HEK293 (cell line): ENCODE measurements at regions not wholly inside any gene's neighbourhood (a gene's known extent, or its start where the extent isn't known, plus 50 kb on each side); places are given as distances from the start of the nearest gene placed in this dataset.

ENCODE experiments used
- KLF7 ChIP-seq: fragments of 450-650 bp; formaldehyde crosslinking; IDR thresholded peaks from 2 replicates; pipeline ENCODE4 v1.5.1; 2016; ENCODE audit warnings: missing biosample characterization, missing genetic modification characterization, borderline replicate concordance
- KLF8 ChIP-seq: fragments of 450-650 bp; formaldehyde crosslinking; IDR thresholded peaks from 2 replicates; pipeline ENCODE4 v1.5.1; 2016; ENCODE audit warnings: missing biosample characterization, missing genetic modification characterization
- KLF9 ChIP-seq: fragments of 450-650 bp; formaldehyde crosslinking; IDR thresholded peaks from 2 replicates; pipeline ENCODE4 v1.5.1; 2016; ENCODE audit warnings: missing biosample characterization, missing genetic modification characterization, low read depth
- MZF1 ChIP-seq: fragments of 450-650 bp; formaldehyde crosslinking; IDR thresholded peaks from 2 replicates; pipeline ENCODE4 v1.5.1; 2017; ENCODE audit warnings: missing biosample characterization, missing genetic modification characterization, borderline replicate concordance
- SP7 ChIP-seq: fragments of 450-650 bp; formaldehyde crosslinking; IDR thresholded peaks from 2 replicates; pipeline ENCODE4 v1.5.1; 2016; ENCODE audit warnings: missing biosample characterization, missing genetic modification characterization
- YY1 ChIP-seq: fragments of 450-650 bp; formaldehyde crosslinking; IDR thresholded peaks from 2 replicates; pipeline ENCODE4 v1.5.1; 2018; ENCODE audit warnings: missing biosample characterization, missing genetic modification characterization
- ZBTB1 ChIP-seq: fragments of 450-650 bp; formaldehyde crosslinking; IDR thresholded peaks from 2 replicates; pipeline ENCODE4 v1.5.1; 2016; ENCODE audit warnings: missing biosample characterization, missing genetic modification characterization
- ZBTB7A ChIP-seq: fragments of 450-650 bp; formaldehyde crosslinking; IDR thresholded peaks from 2 replicates; pipeline ENCODE4 v1.5.1; 2016; ENCODE audit warnings: low read depth, missing biosample characterization, missing genetic modification characterization
- ZNF155 ChIP-seq: fragments of 450-650 bp; formaldehyde crosslinking; IDR thresholded peaks from 2 replicates; pipeline ENCODE4 v1.5.1; 2016; ENCODE audit warnings: missing biosample characterization, missing genetic modification characterization
- ZNF223 ChIP-seq: fragments of 450-650 bp; formaldehyde crosslinking; IDR thresholded peaks from 2 replicates; pipeline ENCODE4 v1.5.1; 2016; ENCODE audit warnings: missing biosample characterization, missing genetic modification characterization
- ZNF394 ChIP-seq: fragments of 450-650 bp; formaldehyde crosslinking; IDR thresholded peaks from 2 replicates; pipeline ENCODE4 v1.5.1; 2016; ENCODE audit warnings: missing biosample characterization, missing genetic modification characterization, mild to moderate bottlenecking, moderate library complexity, borderline replicate concordance
- ZNF555 ChIP-seq: fragments of 450-650 bp; formaldehyde crosslinking; conservative IDR thresholded peaks from 2 replicates; pipeline ENCODE4 v1.5.1; 2017; ENCODE audit warnings: missing biosample characterization, mild to moderate bottlenecking, missing genetic modification characterization, inconsistent platforms
- ZNF585B ChIP-seq: fragments of 450-650 bp; formaldehyde crosslinking; IDR thresholded peaks from 2 replicates; pipeline ENCODE4 v1.5.1; 2016; ENCODE audit warnings: missing biosample characterization, missing genetic modification characterization
- ZNF629 ChIP-seq: fragments of 450-650 bp; formaldehyde crosslinking; IDR thresholded peaks from 2 replicates; pipeline ENCODE4 v1.5.1; 2017; ENCODE audit warnings: missing biosample characterization, missing genetic modification characterization
- ZNF768 ChIP-seq: fragments of 450-650 bp; formaldehyde crosslinking; IDR thresholded peaks from 2 replicates; pipeline ENCODE4 v1.5.1; 2018; ENCODE audit warnings: missing biosample characterization, mild to moderate bottlenecking, missing genetic modification characterization
- ZNF837 ChIP-seq: fragments of 450-650 bp; formaldehyde crosslinking; IDR thresholded peaks from 2 replicates; pipeline ENCODE4 v1.5.1; 2016; ENCODE audit warnings: missing biosample characterization, missing genetic modification characterization
- TF ChIP-seq, protein P1 (sequence below): fragments of 450-650 bp; formaldehyde crosslinking; IDR thresholded peaks from 2 replicates; pipeline ENCODE4 v1.5.1; 2016; ENCODE audit warnings: missing biosample characterization, missing genetic modification characterization, borderline replicate concordance
- TF ChIP-seq, protein P2 (sequence below): fragments of 450-650 bp; IDR thresholded peaks from 2 replicates; pipeline ENCODE4 v1.5.1; 2018; ENCODE audit warnings: missing biosample characterization, missing genetic modification characterization
- TF ChIP-seq, protein P3 (sequence below): fragments of 450-650 bp; formaldehyde crosslinking; IDR thresholded peaks from 2 replicates; pipeline ENCODE4 v1.5.1; 2017; ENCODE audit warnings: missing biosample characterization, missing genetic modification characterization
- TF ChIP-seq, protein P4 (sequence below): fragments of 450-650 bp; formaldehyde crosslinking; IDR thresholded peaks from 2 replicates; pipeline ENCODE4 v1.5.1; 2017; ENCODE audit warnings: missing biosample characterization, missing genetic modification characterization
- TF ChIP-seq, protein P5 (sequence below): fragments of 450-650 bp; formaldehyde crosslinking; IDR thresholded peaks from 2 replicates; pipeline ENCODE4 v1.5.1; 2016; ENCODE audit warnings: missing biosample characterization, missing genetic modification characterization, borderline replicate concordance
- TF ChIP-seq, protein P6 (sequence below): fragments of 450-650 bp; formaldehyde crosslinking; IDR thresholded peaks from 2 replicates; pipeline ENCODE4 v1.5.1; 2016; ENCODE audit warnings: missing biosample characterization, missing genetic modification characterization

DNA sequence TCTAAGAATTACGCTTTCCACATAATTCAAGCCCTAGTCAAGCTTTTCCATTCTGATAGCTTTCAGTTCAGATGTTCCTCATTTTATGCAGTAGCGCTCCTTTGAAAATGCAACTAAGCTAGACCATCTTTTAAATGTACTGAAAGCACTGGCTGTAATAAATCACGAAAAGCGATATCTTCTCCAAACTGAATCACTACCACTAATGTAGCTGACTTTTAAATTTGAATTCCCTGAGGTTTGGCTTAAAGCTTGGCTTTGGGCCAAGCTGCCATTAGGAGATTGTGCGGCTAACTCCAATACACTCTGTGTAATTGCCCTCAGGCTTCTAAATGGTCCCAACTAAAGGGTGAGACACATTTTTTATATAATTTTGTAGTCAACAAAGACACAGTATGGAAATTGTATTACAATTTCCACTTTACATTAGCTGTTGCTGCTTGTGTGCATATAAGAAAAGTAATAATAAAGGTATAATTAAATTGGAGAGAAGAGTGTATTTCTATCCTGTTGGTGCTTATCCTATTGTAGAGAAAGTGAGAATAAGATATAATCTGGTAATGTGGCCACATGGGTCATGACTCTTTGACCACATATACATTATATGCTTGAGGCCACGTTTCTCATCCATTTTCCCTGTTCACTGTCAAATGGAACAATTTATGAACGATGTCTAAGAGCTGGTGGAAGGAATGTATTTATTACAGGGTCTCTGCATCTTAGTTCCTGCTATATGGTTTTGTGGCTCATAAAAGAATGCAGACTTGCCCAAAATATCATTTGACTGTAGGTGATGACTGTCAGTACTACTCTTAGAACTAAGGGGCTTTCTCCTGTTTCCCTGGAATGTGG lies 118.7 kb upstream of the TAF11L2 start (continued):
- TF ChIP-seq, protein P1, sequence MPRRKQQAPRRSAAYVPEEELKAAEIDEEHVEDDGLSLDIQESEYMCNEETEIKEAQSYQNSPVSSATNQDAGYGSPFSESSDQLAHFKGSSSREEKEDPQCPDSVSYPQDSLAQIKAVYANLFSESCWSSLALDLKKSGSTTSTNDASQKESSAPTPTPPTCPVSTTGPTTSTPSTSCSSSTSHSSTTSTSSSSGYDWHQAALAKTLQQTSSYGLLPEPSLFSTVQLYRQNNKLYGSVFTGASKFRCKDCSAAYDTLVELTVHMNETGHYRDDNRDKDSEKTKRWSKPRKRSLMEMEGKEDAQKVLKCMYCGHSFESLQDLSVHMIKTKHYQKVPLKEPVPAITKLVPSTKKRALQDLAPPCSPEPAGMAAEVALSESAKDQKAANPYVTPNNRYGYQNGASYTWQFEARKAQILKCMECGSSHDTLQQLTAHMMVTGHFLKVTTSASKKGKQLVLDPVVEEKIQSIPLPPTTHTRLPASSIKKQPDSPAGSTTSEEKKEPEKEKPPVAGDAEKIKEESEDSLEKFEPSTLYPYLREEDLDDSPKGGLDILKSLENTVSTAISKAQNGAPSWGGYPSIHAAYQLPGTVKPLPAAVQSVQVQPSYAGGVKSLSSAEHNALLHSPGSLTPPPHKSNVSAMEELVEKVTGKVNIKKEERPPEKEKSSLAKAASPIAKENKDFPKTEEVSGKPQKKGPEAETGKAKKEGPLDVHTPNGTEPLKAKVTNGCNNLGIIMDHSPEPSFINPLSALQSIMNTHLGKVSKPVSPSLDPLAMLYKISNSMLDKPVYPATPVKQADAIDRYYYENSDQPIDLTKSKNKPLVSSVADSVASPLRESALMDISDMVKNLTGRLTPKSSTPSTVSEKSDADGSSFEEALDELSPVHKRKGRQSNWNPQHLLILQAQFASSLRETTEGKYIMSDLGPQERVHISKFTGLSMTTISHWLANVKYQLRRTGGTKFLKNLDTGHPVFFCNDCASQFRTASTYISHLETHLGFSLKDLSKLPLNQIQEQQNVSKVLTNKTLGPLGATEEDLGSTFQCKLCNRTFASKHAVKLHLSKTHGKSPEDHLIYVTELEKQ (tag by site-specific recombination), result peak; percentile 94
- TF ChIP-seq ZNF837 (tag by site-specific recombination) (no peak), KLF7 (tag by site-specific recombination) (no peak; the same call in 1 of the 2 replicates), ZBTB1 (peak; percentile 7; the same call in 1 of the 2 replicates), ZNF555 (tag by site-specific recombination) (no peak), ZNF223 (tag by site-specific recombination) (no peak), ZNF768 (no peak), KLF9 (peak; percentile 38; the same call in 1 of the 2 replicates), KLF8 (no peak; the same call in 1 of the 2 replicates), ZBTB7A (tag by site-specific recombination) (no peak), MZF1 (peak; percentile 78; the same call in 1 of the 2 replicates), ZNF629 (tag by site-specific recombination) (peak; percentile 54; the same call in 1 of the 2 replicates), ZNF155 (tag by site-specific recombination) (no peak), ZNF394 (no peak), SP7 (tag by site-specific recombination) (peak; percentile 80; the same call in 1 of the 2 replicates), YY1 (tag by site-specific recombination) (0 out of 2 replicates have a peak, but pooled peaks have one; percentile 24), ZNF585B (tag by site-specific recombination) (no peak)
- TF ChIP-seq, protein P2, sequence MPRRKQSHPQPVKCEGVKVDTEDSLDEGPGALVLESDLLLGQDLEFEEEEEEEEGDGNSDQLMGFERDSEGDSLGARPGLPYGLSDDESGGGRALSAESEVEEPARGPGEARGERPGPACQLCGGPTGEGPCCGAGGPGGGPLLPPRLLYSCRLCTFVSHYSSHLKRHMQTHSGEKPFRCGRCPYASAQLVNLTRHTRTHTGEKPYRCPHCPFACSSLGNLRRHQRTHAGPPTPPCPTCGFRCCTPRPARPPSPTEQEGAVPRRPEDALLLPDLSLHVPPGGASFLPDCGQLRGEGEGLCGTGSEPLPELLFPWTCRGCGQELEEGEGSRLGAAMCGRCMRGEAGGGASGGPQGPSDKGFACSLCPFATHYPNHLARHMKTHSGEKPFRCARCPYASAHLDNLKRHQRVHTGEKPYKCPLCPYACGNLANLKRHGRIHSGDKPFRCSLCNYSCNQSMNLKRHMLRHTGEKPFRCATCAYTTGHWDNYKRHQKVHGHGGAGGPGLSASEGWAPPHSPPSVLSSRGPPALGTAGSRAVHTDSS, result peak; percentile 44
- TF ChIP-seq, protein P3, sequence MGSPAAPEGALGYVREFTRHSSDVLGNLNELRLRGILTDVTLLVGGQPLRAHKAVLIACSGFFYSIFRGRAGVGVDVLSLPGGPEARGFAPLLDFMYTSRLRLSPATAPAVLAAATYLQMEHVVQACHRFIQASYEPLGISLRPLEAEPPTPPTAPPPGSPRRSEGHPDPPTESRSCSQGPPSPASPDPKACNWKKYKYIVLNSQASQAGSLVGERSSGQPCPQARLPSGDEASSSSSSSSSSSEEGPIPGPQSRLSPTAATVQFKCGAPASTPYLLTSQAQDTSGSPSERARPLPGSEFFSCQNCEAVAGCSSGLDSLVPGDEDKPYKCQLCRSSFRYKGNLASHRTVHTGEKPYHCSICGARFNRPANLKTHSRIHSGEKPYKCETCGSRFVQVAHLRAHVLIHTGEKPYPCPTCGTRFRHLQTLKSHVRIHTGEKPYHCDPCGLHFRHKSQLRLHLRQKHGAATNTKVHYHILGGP (tag by site-specific recombination), result peak; percentile 54
- TF ChIP-seq, protein P4, sequence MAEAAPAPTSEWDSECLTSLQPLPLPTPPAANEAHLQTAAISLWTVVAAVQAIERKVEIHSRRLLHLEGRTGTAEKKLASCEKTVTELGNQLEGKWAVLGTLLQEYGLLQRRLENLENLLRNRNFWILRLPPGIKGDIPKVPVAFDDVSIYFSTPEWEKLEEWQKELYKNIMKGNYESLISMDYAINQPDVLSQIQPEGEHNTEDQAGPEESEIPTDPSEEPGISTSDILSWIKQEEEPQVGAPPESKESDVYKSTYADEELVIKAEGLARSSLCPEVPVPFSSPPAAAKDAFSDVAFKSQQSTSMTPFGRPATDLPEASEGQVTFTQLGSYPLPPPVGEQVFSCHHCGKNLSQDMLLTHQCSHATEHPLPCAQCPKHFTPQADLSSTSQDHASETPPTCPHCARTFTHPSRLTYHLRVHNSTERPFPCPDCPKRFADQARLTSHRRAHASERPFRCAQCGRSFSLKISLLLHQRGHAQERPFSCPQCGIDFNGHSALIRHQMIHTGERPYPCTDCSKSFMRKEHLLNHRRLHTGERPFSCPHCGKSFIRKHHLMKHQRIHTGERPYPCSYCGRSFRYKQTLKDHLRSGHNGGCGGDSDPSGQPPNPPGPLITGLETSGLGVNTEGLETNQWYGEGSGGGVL (tag by site-specific recombination), result no peak
- TF ChIP-seq, protein P5, sequence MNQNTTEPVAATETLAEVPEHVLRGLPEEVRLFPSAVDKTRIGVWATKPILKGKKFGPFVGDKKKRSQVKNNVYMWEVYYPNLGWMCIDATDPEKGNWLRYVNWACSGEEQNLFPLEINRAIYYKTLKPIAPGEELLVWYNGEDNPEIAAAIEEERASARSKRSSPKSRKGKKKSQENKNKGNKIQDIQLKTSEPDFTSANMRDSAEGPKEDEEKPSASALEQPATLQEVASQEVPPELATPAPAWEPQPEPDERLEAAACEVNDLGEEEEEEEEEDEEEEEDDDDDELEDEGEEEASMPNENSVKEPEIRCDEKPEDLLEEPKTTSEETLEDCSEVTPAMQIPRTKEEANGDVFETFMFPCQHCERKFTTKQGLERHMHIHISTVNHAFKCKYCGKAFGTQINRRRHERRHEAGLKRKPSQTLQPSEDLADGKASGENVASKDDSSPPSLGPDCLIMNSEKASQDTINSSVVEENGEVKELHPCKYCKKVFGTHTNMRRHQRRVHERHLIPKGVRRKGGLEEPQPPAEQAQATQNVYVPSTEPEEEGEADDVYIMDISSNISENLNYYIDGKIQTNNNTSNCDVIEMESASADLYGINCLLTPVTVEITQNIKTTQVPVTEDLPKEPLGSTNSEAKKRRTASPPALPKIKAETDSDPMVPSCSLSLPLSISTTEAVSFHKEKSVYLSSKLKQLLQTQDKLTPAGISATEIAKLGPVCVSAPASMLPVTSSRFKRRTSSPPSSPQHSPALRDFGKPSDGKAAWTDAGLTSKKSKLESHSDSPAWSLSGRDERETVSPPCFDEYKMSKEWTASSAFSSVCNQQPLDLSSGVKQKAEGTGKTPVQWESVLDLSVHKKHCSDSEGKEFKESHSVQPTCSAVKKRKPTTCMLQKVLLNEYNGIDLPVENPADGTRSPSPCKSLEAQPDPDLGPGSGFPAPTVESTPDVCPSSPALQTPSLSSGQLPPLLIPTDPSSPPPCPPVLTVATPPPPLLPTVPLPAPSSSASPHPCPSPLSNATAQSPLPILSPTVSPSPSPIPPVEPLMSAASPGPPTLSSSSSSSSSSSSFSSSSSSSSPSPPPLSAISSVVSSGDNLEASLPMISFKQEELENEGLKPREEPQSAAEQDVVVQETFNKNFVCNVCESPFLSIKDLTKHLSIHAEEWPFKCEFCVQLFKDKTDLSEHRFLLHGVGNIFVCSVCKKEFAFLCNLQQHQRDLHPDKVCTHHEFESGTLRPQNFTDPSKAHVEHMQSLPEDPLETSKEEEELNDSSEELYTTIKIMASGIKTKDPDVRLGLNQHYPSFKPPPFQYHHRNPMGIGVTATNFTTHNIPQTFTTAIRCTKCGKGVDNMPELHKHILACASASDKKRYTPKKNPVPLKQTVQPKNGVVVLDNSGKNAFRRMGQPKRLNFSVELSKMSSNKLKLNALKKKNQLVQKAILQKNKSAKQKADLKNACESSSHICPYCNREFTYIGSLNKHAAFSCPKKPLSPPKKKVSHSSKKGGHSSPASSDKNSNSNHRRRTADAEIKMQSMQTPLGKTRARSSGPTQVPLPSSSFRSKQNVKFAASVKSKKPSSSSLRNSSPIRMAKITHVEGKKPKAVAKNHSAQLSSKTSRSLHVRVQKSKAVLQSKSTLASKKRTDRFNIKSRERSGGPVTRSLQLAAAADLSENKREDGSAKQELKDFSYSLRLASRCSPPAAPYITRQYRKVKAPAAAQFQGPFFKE (tag by site-specific recombination), result no peak
- TF ChIP-seq, protein P6, sequence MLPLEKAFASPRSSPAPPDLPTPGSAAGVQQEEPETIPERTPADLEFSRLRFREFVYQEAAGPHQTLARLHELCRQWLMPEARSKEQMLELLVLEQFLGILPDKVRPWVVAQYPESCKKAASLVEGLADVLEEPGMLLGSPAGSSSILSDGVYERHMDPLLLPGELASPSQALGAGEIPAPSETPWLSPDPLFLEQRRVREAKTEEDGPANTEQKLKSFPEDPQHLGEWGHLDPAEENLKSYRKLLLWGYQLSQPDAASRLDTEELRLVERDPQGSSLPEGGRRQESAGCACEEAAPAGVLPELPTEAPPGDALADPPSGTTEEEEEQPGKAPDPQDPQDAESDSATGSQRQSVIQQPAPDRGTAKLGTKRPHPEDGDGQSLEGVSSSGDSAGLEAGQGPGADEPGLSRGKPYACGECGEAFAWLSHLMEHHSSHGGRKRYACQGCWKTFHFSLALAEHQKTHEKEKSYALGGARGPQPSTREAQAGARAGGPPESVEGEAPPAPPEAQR (tag by site-specific recombination), result no peak
